ENCODE measurements at regions not wholly inside any gene's neighbourhood (a gene's known extent, or its start where the extent isn't known, plus 50 kb on each side); places are given as distances from the start of the nearest gene placed in this dataset.

DNA sequence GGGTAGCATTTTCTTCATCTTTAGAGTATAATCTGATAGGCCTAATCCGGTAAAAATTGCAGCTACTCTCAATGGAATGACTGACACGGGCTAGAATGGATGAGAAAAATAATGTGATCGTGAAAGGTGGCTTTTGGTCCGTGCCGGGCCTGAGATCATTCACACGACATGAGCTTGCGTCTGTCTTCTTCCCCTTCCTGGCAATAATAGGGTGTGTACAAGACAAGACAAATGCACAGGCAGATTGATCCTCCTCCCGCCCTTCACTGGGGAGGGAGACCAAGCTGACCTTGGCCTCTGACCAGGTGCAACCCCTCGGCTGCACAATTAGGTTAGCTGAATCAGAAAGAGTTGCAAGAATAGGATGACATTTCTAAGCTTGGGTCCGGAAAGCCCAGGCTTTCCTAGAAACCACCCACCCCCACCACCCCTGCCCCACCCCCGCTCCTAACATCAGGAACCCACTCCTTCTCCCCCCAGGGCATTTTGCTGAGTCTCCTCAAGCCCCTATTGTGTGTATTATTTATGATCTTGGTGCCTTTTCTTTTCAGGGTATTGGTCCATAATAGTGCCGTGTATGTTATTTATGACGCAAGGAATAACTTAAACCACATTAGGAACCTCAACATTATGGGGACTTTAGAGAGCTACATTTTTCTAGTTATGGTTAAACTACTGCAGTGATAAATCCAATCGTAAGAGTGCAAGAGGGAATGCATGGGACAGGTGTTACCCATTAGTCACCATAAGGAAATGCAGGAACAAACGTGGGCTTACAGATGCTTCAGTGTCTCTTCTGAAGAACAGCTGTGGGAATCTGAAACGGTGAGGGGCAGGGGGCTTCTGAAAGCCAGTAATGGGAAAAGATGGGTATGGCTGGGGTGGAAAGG, 540.1 kb upstream of the PSMD7 start:
- no peak for DNase-seq (ENCODE audit: low read depth, low spot score)

DNA sequence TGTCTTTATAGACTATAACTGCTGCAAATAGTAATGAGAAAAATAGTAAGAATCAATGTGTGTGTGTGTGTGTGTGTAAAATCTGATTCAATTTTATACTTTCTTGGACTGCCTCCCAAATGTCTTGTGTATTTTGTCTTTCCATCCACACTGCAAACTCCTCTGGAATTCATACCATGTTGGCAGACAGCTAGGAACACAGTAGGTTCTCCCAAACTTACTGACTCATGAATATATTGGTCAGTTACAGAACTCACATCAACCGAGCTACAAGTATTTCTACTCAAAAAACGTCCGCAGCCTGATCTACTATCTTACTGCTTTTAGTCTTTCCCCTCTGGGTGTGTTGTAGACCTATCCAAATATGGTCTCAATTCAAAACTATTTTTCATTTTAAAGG, 542.7 kb upstream of the PSMD7 start:
- DNase-seq (ENCODE audit: low read depth, low spot score), result no peak

DNA sequence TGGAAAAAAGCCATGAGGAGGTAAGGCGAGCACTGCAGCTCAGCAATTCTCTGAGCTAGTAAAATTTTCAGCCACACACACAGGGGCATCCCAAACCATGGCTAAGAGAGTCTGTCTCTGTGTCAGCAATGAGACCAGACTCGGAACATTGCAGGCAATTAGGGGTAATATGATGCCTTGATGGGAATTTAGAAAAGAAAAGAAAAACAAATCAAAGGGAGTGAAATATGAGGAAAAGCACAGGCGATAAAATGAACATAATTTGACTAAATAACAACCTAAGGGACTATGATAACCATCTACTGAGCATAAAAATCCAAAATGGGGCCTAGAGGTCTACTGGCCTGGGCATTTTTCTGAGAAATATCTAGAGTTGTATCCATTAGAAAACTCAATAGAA, 546.0 kb upstream of the PSMD7 start:
- no peak for DNase-seq (ENCODE audit: low read depth, low spot score)

DNA sequence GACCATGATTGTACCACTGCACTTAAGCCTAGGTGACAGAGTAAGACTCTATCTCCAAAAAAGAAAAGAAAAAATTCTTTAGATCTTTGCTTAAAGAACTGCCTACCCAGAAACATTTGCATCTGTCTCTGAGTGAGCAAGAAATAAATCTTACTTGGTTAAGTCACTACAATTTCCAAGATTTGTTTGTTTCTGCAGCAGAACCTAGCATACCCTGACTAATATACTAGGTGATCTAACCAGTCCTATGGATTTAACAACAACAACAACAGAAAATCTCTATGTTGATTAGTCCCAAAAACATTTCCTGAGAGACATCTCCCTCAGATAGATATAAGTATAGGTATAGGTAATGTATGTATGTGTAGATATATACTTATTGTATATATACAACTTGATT, 549.3 kb upstream of the PSMD7 start:
- no peak for DNase-seq (ENCODE audit: low read depth, low spot score)

DNA sequence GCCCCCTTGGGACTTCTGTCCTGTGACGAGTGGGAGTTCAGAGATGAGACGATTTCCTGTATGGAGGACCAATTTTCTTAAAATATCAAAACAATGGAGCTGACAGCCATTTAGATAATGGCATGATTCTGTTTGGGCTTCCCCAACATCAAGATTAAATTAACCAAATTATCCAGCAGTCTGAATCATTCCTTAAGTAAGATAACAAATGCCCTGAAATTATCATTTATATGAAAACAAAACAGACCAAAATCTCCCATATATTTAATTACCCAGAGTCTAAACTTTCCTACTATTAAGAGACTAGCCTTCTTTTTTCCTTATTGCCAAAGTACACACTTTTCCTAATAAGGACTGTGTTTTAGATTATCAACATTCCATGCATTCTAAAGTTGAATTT, 550.1 kb upstream of the PSMD7 start:
- no peak for DNase-seq (ENCODE audit: low read depth, low spot score)

DNA sequence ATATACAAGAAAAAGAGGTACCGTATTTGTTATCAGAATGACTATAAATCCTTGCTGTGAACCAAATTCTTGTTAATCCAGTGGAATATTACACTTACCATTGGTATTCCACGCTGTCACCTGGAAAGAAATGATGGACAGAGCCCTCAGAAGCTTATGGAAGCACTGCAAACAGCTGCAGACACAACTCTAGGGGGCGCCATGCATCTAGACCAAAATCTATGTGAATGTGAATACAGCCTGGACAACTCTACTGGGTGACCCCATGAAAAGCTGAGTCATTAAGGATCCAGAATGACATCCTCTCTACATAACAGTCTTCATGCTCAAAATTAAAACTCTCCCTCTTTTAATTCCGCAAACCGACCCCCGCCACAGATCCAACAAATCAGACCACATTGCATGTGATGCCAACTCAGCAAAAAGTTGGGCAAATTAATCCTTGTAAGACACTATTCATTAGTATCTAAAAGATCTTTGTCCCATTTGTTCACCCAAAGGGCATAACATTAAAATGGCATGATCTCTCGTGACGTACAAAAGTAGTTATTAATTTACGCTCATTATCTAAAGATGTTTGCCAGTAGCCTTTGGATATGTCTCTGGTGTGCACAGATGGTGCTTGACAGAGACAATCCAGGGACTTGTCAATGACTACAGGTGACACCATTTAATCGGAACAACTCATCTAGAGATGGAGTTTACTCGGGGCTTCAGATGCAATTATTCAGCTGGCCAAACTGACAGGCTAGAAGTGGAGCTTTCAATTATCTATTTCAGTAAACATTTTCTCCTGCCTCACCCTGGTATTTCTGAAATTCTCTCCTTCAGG, 552.7 kb upstream of the PSMD7 start:
- DNase-seq (ENCODE audit: low read depth, low spot score), result no peak

DNA sequence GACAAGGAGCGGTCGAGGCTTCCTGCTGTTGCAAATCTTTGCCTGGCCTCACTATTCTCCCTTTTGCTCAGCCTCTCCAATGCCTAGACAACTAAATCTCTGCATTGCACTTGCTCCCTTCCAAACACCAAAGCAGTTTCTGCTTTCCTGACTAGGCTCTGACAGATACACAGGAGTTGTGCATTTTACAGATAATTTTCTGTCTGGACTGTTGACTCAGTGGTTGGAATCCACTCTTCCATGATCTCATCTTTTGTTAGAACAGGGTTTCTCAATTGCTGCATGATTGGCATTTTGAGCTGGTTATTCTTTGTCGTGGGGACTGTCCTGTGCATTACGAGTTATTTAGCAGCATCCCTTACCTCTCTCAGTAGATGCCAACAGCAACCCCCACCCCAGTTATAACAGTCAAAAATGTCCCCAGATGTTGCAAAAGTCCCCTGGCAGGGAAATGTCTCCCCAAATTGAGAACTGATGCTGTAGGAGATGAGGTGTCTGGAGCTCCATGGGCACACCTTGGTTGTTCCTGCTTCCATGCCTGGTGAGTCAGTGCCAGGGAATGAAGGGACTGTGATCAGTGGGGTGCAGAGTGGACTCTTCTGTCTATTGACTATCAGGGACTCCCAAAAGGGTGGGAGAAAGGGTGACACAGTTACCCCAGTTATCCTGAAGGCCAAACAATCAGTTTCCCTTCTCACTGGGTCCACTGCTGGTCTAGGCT, 557.4 kb upstream of the PSMD7 start:
- no peak for DNase-seq (ENCODE audit: low read depth, low spot score)

DNA sequence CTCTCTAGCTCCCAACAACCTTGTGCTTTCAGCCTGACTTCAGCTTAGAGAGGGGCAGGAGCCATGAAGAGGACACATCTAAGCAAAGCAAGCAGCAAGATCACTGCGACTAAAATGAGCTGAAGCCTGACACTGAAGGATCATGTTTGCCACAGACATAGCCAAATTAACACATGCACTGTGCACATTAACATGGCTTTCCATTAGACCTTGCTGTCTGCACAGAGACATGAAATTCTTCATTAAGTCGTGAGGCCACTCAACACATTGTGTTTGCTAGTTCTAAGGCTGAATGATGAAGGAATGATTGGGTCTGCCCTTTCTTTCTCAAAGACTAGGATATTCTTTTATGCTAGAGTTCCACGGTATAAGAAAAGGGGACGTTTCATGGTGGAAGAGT, 558.3 kb upstream of the PSMD7 start:
- no peak for DNase-seq (ENCODE audit: low read depth, low spot score)

DNA sequence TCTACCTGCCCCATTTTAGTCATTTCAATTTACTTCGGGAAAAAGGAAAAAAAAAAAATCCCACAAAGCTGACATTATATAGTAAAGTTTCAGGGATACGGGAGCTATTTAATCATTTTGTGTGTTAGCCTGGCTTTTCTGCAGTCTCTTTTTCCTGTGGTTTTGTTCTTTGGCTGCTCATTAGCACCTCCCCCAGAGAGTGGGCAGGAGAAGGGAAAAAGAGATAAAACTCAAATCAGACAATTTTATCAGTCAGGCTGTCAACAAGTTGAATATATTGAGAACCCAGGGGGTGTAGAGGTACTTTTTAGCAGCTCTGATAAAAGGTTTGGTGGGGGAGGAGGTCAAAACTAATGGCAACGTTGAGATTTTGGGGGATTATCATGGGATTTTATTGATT, 559.0 kb upstream of the PSMD7 start:
- no peak for DNase-seq (ENCODE audit: low read depth, low spot score)

DNA sequence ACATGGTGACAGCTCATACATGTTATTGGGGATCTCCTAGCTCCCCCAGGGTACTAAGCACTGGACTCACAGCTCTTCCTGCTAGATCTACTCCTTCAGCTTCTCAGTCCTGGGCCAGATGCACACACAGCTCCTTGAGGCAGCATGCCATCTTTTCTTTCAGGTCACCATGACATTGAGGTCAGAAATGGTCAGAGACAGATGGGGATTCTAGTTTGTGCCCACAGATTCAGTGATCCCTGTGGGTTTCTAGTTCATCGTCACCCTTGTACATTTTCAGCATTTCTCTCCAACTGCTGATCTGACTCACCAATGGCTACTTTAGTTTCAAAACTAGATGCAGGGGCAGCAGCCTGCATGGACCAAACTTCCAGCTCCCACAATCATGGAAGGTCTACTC, 560.7 kb upstream of the PSMD7 start:
- no peak for DNase-seq (ENCODE audit: low read depth, low spot score)

DNA sequence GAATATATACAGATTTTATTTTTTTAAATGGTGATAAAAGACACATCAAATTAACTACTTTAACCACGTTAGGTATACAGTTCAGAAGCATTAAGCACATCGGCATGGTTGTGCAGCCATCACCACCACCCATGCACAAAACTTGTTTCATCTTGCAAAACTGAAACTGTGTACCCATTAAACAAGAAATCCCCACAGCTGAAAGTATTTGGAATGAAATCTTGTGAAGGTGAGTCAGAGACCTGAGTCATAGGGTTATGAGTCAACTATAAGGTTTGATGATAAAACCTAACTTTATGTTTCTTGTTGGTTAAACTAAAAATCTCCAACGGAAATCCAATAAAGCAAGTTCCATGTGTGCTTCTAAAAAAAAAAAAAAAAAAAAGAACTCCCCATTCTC, 561.6 kb upstream of the PSMD7 start:
- DNase-seq (ENCODE audit: low read depth, low spot score), result no peak

DNA sequence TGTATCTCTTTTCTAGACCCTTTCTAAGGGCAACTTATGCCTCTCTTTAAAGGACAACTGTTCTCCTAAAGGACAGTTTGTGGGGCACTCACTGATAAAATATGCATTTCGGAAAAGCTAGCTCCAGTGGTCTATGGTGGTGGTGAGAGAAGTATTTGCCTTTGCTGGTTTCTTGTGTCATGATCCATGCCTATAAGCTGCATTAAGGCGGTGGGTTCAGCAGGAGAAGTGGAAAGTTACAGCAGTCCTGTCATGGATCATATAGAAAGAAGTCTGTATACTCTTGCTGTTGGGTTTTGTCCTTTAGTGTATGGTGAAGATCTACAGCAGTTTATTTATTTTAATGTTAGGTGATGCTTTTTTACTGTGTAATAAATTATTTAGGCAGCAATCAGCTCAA, 563.9 kb upstream of the PSMD7 start:
- DNase-seq (ENCODE audit: low read depth, low spot score), result no peak

DNA sequence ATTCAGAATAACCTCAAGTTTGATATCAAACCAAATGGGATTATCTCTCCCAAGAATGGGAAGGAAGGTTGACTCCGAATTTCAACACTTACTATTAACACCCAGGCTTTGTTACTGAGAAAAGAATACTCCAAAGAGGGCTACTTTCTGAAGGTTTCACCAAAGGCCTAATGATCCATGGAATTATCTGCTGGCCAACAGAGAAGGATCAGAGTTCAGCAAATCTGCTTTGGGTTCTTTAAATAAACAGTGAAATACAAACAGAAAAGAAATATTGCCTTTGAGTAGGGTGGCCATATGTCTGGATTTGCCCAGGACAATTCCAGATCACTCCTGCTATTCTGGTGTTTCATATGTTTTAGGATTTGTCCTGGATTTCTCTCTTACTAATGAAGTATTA, 564.5 kb upstream of the PSMD7 start:
- no peak for DNase-seq (ENCODE audit: low read depth, low spot score)

DNA sequence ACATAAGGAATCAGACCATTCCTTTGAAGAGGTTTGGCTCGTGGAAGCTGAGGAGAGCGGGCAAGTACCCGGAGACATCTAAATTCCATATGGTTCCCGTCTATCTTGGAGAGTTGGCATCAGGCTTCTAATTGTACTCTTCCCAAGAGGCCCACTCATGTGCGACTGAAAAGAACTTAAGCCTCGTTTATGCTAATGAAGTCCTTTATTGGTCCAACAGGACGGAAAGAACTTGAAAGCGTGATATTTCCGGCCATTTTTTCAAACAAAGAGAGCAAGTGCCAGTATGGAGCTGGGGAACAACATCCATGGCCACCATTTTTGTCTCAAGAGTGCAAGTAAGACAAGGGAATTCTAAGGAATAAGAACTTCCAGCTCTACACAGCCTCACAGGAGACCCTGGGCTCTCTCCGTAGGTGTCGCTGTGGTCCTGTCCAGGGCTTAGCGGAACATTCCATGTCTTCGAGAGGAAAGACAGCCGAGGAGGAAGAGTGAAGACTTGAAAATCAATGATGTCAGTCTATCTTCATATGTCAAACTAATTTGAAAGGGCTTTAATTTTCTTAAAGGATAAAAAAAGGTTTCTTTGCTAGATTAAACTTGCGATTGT, 566.0 kb upstream of the PSMD7 start:
- no peak for DNase-seq (ENCODE audit: low read depth, low spot score)

DNA sequence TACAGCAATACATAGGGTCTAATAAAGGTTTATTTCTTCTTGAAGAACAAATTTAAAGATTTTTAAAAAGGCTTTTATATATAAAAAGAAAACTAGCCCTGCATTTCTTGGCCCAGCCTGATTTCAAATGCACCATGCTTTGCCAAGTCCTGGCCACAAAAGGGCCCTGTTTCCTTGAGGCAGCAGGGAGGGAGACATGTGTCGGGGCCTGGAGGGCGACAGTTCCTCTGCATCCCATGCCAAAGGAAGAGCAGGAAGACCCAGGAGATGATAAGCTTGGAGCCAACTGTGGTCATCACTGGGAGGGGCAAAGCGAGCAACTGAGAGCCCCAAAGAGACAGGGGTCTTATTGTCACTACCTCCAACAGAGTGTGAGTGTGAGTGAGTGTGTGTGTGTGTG, 571.5 kb upstream of the PSMD7 start:
- DNase-seq (ENCODE audit: low read depth, low spot score), result no peak

DNA sequence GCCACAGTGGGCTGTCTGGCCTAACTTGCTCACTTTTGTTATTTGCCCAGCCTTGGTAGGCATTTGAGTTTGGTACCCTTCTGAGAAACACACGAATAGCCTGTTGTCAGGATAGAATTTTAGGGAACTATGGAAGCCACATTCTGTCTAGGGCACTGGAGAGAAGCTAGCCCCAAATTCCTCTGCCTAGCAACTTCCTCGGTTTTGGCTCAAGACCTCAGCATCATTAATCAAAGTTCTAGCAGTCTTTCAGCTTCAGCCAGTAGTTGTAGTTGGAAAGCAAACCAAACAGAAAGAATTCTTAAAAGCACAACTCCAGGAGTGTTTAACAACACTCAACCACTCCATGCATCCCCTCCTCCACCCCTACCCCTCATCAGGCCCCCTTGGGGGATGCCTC, 572.1 kb upstream of the PSMD7 start:
- no peak for DNase-seq (ENCODE audit: low read depth, low spot score)

DNA sequence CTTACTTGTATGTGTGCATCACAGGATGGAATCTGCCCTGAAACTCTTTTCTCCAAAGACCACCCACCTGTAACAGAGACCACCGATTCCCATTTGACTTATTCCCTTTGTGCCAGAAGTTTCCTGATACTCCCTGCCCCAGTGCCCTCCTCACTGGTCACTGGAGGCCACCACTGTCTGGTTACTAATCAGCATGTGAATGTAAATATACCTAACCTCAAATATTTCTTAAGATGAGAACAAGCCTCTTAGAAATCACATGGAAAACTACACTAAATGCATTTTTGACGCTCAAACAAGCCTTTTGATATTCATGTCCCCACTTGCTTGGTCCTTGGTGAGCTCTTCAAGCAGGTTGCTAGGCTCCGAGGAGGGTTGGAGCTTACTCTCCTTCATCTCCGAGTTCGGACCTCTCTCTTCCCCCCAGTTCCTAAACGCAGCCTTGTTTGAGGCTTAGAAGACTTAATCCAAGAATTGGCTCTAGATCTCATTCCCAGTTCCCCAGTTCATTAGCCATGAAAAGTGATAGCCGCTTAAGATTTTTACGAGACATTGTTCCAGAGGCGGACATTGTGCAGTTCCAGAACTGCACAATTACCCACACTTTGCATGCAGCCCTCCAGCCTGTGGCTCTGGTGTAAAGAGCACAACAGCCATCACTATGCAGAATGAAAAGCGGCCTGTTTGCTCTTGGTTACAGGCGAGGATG, 579.2 kb upstream of the PSMD7 start:
- DNase-seq (ENCODE audit: low read depth, low spot score), result no peak

DNA sequence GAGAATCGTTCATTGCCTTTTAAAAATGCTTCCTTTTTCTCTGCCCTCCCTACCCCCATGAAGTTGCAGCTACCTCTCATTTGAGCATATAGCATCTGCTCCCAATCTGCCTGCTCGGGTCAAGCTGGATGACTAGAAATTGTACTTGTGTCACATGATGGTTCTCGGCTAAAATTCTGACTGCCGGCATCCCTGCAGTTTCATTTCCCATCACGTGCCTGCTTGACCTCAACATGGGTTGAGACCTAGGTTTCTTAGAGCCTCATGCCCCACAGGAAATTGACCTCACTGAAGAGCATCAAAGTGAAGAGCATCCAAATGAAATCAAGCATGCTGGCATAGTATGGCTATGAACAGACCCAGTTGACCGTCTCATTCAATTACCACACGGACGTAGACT, 581.6 kb upstream of the PSMD7 start:
- no peak for DNase-seq (ENCODE audit: low read depth, low spot score)

DNA sequence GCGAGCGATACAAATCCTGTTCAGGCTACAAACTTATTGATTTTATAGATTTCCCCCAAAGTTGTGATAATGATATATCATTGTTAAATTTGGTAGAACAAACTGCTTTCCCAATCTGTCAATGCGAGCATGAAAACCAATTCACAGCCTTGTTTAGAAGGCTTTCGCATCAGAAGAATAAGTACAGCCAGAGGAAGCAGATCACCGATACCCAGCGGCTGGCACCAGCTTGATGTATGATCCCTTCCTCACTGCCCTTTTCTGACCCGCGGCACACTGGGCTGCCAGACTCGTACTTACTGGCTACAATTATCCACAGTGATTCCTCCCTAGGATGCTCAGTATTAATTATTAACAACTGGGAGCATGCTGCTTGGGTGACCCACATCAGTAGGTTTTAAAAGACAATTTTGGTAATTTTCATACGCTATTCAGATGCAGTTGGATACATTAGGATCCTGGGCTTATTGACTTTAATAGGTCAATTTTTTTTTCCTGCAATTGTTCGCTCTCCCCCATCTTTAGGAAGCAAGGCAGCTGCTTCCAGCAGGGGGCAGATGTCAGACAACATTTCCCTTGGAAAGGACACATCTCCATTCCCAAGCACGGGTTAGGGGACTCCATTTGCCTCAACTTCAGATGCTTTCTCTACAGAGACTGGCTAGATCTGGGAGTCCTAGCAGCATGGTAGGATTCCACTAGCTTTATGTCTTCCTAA, 582.7 kb upstream of the PSMD7 start:
- no peak for DNase-seq (ENCODE audit: low read depth, low spot score)

DNA sequence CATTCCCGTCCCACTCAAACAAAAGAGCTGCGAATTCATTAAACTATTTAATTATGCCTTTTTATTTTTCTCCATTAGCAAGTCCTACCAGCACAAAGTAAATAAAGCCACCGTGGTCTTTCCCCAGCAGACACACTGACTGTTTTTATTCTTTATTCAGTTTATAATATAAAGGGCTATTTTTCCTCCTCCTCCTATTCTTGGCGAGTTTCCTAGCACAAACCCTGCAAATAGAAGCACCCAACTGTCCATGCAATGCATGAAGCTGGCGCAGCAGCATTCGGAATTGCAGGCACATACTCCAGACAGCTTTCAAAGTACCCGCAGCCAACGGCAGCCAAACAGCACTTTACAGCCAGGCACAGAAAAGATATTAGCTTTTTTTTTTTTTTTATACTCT, 583.4 kb upstream of the PSMD7 start:
- DNase-seq (ENCODE audit: low read depth, low spot score), result no peak
